ENCODE measurements at regions not wholly inside any gene's neighbourhood (a gene's known extent, or its start where the extent isn't known, plus 50 kb on each side); places are given as distances from the start of the nearest gene placed in this dataset.

- Histone ChIP-seq H3K4me3 (no peak overlapping the region), H3K36me3 (no peaks in the 10 kb centered on the region), H3K27ac (no peak overlapping the region), H3K9me3 (no peaks in the 10 kb centered on the region), H3K4me1 (ENCODE audit: control insufficient read depth in 1 of 2, low read depth in 2 of 2) (no peaks in the 10 kb centered on the region), H3K27me3 (replicated peaks; ENCODE audit: insufficient read depth) (no peaks in the 10 kb centered on the region)
- no peak for DNase-seq (ENCODE audit: low spot score)
- no peak for ATAC-seq (ENCODE audit: insufficient number of reproducible peaks, low FRiP score, low read depth)
- no peak for TF ChIP-seq CTCF (IDR thresholded peaks at IDR 0.05)
Measured at GRCh38 chr15:93466380-93466779, 377.4 kb upstream of the RGMA start.

- no peak for DNase-seq (ENCODE audit: low spot score)
- Histone ChIP-seq H3K4me3 (no peak overlapping the region), H3K4me1 (ENCODE audit: control insufficient read depth in 1 of 2, low read depth in 2 of 2) (peaks cover 0 to 5% of the 10 kb centered on the region in 2 donors), H3K27ac (no peak overlapping the region), H3K9me3 (no peaks in the 10 kb centered on the region), H3K27me3 (replicated peaks; ENCODE audit: insufficient read depth) (no peaks in the 10 kb centered on the region), H3K36me3 (no peaks in the 10 kb centered on the region)
- TF ChIP-seq CTCF (IDR thresholded peaks at IDR 0.05) = no peak
- no peak for ATAC-seq (ENCODE audit: insufficient number of reproducible peaks, low FRiP score, low read depth)
Measured at GRCh38 chr15:93462690-93463089, 373.7 kb upstream of the RGMA start.

- no peaks in the 10 kb centered on the region for H3K9me3 ChIP-seq
- no peak overlapping the region for H3K27ac ChIP-seq
- no peaks in the 10 kb centered on the region for H3K36me3 ChIP-seq
- DNase-seq (ENCODE audit: low spot score) (no peak), ATAC-seq (ENCODE audit: insufficient number of reproducible peaks, low FRiP score, low read depth) (no peak)
- H3K4me1 ChIP-seq (ENCODE audit: control insufficient read depth in 1 of 2, low read depth in 2 of 2) = peaks cover 0 to 5% of the 10 kb centered on the region in 2 donors
- no peak overlapping the region for H3K4me3 ChIP-seq
- TF ChIP-seq CTCF (IDR thresholded peaks at IDR 0.05) = no peak
- H3K27me3 ChIP-seq (replicated peaks; ENCODE audit: insufficient read depth) = no peaks in the 10 kb centered on the region
Measured at GRCh38 chr15:93460717-93461116, 371.7 kb upstream of the RGMA start.

- H3K9me3 ChIP-seq = no peaks in the 10 kb centered on the region
- no peaks in the 10 kb centered on the region for H3K27me3 ChIP-seq (replicated peaks; ENCODE audit: insufficient read depth)
- no peak overlapping the region for H3K27ac ChIP-seq
- no peaks in the 10 kb centered on the region for H3K36me3 ChIP-seq
- DNase-seq (ENCODE audit: low spot score) (no peak), ATAC-seq (ENCODE audit: insufficient number of reproducible peaks, low FRiP score, low read depth) (no peak)
- peaks cover 0 to 5% of the 10 kb centered on the region in 2 donors for H3K4me1 ChIP-seq (ENCODE audit: control insufficient read depth in 1 of 2, low read depth in 2 of 2)
- no peak for TF ChIP-seq CTCF (IDR thresholded peaks at IDR 0.05)
- H3K4me3 ChIP-seq = no peak overlapping the region
Measured at GRCh38 chr15:93459396-93459795, 370.4 kb upstream of the RGMA start.

GRCh38 chr15:93458597-93458996 lies 369.6 kb upstream of the RGMA start:
- no peak overlapping the region for H3K27ac ChIP-seq
- H3K4me1 ChIP-seq (ENCODE audit: control insufficient read depth in 1 of 2, low read depth in 2 of 2) = peaks cover 0 to 5% of the 10 kb centered on the region in 2 donors
- no peaks in the 10 kb centered on the region for H3K9me3 ChIP-seq
- no peak for ATAC-seq (ENCODE audit: insufficient number of reproducible peaks, low FRiP score, low read depth)
- no peak for TF ChIP-seq CTCF (IDR thresholded peaks at IDR 0.05)
- H3K27me3 ChIP-seq (replicated peaks; ENCODE audit: insufficient read depth) = no peaks in the 10 kb centered on the region
- no peak overlapping the region for H3K4me3 ChIP-seq
- no peak for DNase-seq (ENCODE audit: low spot score)
- H3K36me3 ChIP-seq = no peaks in the 10 kb centered on the region
